ENCODE measurements at regions not wholly inside any gene's neighbourhood (a gene's known extent, or its start where the extent isn't known, plus 50 kb on each side); places are given as distances from the start of the nearest gene placed in this dataset.

- Histone ChIP-seq H3K27ac (peak overlapping the region; percentile 20 to 51), H3K36me3 (no peaks in the 10 kb centered on the region), H3K4me3 (no peak overlapping the region), H3K4me1 (peaks cover 8 to 33% of the 10 kb centered on the region in 2 donors), H3K9me3 (no peaks in the 10 kb centered on the region), H3K27me3 (no peaks in the 10 kb centered on the region)
- DNase-seq (no peak), ATAC-seq (no peak)
- TF ChIP-seq CTCF (IDR thresholded peaks at IDR 0.05), result no peak
- intact Hi-C loops (cut with DNase I), result no loop called here
Observed at GRCh38 chr2:195563857-195564512, 93.0 kb upstream of the SLC39A10 start.

- TF ChIP-seq CTCF (IDR thresholded peaks at IDR 0.05), result no peak
- ATAC-seq (peak; percentile 72), DNase-seq (no peak)
- peaks cover 8 to 34% of the 10 kb centered on the region in 2 donors for H3K4me1 ChIP-seq
- no peak overlapping the region for H3K4me3 ChIP-seq
- no peaks in the 10 kb centered on the region for H3K36me3 ChIP-seq
- no peaks in the 10 kb centered on the region for H3K9me3 ChIP-seq
- intact Hi-C loops (cut with DNase I), result no loop called here
- no peaks in the 10 kb centered on the region for H3K27me3 ChIP-seq
- peak overlapping the region; percentile 20 to 62 for H3K27ac ChIP-seq
Observed at GRCh38 chr2:195562570-195563566, 94.2 kb upstream of the SLC39A10 start.

GRCh38 chr2:195561116-195561921, 95.7 kb upstream of the SLC39A10 start:
- intact Hi-C loops (cut with DNase I), result no loop called here
- no peak for TF ChIP-seq CTCF (IDR thresholded peaks at IDR 0.05)
- DNase-seq, result no peak
- Histone ChIP-seq H3K4me3 (no peak overlapping the region), H3K27ac (peak overlapping the region; percentile 50 to 62), H3K27me3 (no peaks in the 10 kb centered on the region), H3K9me3 (no peaks in the 10 kb centered on the region), H3K36me3 (no peaks in the 10 kb centered on the region), H3K4me1 (peaks cover 8 to 34% of the 10 kb centered on the region in 2 donors)
- no peak for ATAC-seq

- Histone ChIP-seq H3K4me1 (peaks cover 8 to 34% of the 10 kb centered on the region in 2 donors), H3K9me3 (no peaks in the 10 kb centered on the region), H3K4me3 (no peak overlapping the region), H3K27me3 (no peaks in the 10 kb centered on the region), H3K27ac (peak overlapping the region; percentile 50 to 62), H3K36me3 (no peaks in the 10 kb centered on the region)
- intact Hi-C loops (cut with DNase I), result no loop called here
- ATAC-seq, result no peak
- TF ChIP-seq CTCF (IDR thresholded peaks at IDR 0.05), result no peak
- DNase-seq, result no peak
Observed at GRCh38 chr2:195560209-195560895, 96.7 kb upstream of the SLC39A10 start.

Data from left lung (tissue), 4 donors.